Peyer's patch (tissue), 4 donors: ENCODE measurements at regions not wholly inside any gene's neighbourhood (a gene's known extent, or its start where the extent isn't known, plus 50 kb on each side); places are given as distances from the start of the nearest gene placed in this dataset.

Experiments
- DNase-seq, 3 donors: peaks; one replicate each; pipeline ENCODE4 v3.0.0-alpha.2; 2017 to 2019
- H3K27ac ChIP-seq, 4 donors: fragments of 200-600 bp; sonication (generic); one replicate each; pipeline ENCODE4 v1.5.1; 2016 to 2019
- H3K27me3 ChIP-seq, 2 donors: fragments of 200-600 bp; sonication (generic); one replicate each; pipeline ENCODE4 v1.5.1; 2019
- H3K36me3 ChIP-seq, 3 donors: fragments of 200-600 bp; sonication (generic); one replicate each; pipeline ENCODE4 v1.5.1; 2016 to 2019
- H3K4me1 ChIP-seq, 4 donors: fragments of 200-600 bp; sonication (generic); one replicate each; pipeline ENCODE4 v1.5.1; 2016 to 2019
- H3K4me3 ChIP-seq, 4 donors: fragments of 200-600 bp; sonication (generic); 1 replicate in 3 of 4; 2 replicates in 1 of 4; pipeline ENCODE4 v1.5.1; 2016 to 2019; ENCODE audit warnings: mild to moderate bottlenecking in 1 of 4
- H3K9me3 ChIP-seq, 4 donors: fragments of 200-600 bp; sonication (generic); one replicate each; pipeline ENCODE4 v1.5.1; 2016 to 2019; ENCODE audit warnings: mild to moderate bottlenecking in 1 of 4
- POLR2A ChIP-seq, 2 donors: fragments of 450-650 bp; IDR thresholded peaks; one replicate each; pipeline ENCODE4 v1.5.1; 2017; ENCODE audit warnings: antibody characterized with exemption in 2 of 2, mild to moderate bottlenecking in 2 of 2, moderate library complexity in 2 of 2
- TF ChIP-seq, protein P1 (sequence below), 6 experiments: fragments of 450-650 bp in 4 of 6; fragments of 200-600 bp in 2 of 6; sonication (generic) in 1 of 6; IDR thresholded peaks; one replicate each; pipeline ENCODE4 v1.5.1; 2017 to 2019; ENCODE audit warnings: antibody characterized with exemption in 6 of 6, mild to moderate bottlenecking in 3 of 6, moderate library complexity in 1 of 6

DNA sequence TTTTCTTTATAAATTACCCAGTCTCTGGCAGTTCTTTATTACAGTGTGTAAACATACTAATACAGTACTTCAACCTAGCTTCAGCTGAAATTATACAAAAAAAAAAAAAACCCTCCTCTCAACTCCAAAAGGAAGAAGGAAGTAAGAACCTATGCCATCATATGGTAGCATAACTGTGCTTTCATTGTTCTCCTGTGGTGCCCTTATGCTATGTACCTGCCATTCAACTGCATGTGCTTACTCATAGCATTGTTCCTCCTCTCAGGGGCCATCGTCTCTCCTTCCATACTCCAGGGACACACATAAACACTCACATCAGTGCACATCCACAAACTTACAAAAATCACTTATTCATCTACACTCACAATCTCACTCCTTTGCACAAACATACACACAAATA is 470.1 kb upstream of the HS3ST1 start:
- Histone ChIP-seq H3K27me3 (no peaks in the 10 kb centered on the region), H3K27ac (no peak overlapping the region), H3K9me3 (no peaks in the 10 kb centered on the region), H3K4me3 (no peak overlapping the region), H3K36me3 (no peaks in the 10 kb centered on the region), H3K4me1 (peaks cover 0 to 4% (median 0%) of the 10 kb centered on the region in 4 donors)
- no peak for TF ChIP-seq POLR2A (IDR thresholded peaks at IDR 0.05)
- no peak for DNase-seq

DNA sequence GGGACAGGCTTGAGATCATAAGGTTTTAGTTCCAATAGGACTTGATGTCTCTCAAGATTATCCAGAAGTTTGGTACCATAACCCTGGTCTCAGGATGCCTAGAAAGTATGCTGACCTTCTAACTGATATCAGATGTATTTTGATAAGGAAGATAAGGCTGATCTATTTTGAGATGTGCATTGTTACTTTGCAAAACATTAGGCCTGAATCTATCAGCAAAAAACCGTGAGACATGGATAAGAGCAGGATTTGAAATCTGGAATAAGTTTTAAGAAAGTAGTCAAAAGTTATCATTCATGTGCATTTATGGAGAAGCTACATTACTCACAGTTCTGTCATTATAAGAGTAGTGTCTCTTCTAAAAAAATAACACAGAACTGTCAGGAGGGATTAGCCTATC is 467.1 kb upstream of the HS3ST1 start:
- H3K27ac ChIP-seq, result no peak overlapping the region
- H3K36me3 ChIP-seq, result no peaks in the 10 kb centered on the region
- no peak overlapping the region for H3K4me3 ChIP-seq
- H3K27me3 ChIP-seq, result no peaks in the 10 kb centered on the region
- no peak for DNase-seq
- peaks cover 0 to 3% (median 0%) of the 10 kb centered on the region in 4 donors for H3K4me1 ChIP-seq
- no peaks in the 10 kb centered on the region for H3K9me3 ChIP-seq
- TF ChIP-seq, protein P1, sequence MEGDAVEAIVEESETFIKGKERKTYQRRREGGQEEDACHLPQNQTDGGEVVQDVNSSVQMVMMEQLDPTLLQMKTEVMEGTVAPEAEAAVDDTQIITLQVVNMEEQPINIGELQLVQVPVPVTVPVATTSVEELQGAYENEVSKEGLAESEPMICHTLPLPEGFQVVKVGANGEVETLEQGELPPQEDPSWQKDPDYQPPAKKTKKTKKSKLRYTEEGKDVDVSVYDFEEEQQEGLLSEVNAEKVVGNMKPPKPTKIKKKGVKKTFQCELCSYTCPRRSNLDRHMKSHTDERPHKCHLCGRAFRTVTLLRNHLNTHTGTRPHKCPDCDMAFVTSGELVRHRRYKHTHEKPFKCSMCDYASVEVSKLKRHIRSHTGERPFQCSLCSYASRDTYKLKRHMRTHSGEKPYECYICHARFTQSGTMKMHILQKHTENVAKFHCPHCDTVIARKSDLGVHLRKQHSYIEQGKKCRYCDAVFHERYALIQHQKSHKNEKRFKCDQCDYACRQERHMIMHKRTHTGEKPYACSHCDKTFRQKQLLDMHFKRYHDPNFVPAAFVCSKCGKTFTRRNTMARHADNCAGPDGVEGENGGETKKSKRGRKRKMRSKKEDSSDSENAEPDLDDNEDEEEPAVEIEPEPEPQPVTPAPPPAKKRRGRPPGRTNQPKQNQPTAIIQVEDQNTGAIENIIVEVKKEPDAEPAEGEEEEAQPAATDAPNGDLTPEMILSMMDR (IDR thresholded peaks at IDR 0.05), result no peak
- no peak for TF ChIP-seq POLR2A (IDR thresholded peaks at IDR 0.05)

DNA sequence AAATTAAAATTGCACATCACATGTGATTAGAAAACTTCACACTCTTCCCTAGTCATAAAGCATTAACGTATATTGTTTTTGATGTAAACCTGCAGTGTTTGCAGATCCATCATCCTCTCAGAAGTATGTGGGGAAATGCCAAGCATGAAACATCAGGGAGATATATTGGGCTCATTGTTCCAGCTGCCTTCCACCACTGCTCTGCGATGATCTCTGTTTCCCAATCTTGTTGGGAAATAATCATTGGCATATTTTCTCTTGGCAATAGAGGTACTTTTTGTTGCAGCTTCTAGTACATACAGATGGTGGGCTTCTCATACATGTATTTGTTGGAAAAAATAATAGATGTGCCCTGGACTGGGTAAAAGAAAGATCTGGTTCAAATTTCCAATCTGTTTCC is 466.3 kb upstream of the HS3ST1 start:
- no peak overlapping the region for H3K27ac ChIP-seq
- H3K36me3 ChIP-seq, result no peaks in the 10 kb centered on the region
- TF ChIP-seq POLR2A (IDR thresholded peaks at IDR 0.05), result no peak
- TF ChIP-seq, protein P1 (IDR thresholded peaks at IDR 0.05), result no peak
- no peaks in the 10 kb centered on the region for H3K27me3 ChIP-seq
- H3K9me3 ChIP-seq, result no peaks in the 10 kb centered on the region
- no peak overlapping the region for H3K4me3 ChIP-seq
- no peak for DNase-seq
- H3K4me1 ChIP-seq, result no peaks in the 10 kb centered on the region

DNA sequence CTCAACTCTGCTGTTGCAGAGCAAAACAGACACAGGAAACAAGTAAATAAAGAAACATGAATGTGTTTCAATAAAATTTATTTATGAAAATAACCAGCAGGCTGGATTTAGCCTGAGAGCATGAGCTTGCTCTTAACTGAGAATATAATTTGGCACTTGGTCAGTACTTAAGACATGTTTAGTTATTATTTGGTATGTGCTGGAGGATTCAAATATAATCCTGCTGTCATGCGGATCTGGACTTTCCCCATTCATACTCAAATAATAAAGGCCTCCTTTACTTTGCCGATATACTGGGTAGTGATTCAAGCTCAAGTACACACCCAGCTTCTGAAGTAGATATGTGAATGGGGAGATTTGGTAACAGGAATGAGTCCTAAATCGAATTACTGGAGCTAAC is 465.5 kb upstream of the HS3ST1 start:
- no peak for DNase-seq
- H3K36me3 ChIP-seq, result no peaks in the 10 kb centered on the region
- no peaks in the 10 kb centered on the region for H3K4me1 ChIP-seq
- no peaks in the 10 kb centered on the region for H3K9me3 ChIP-seq
- H3K4me3 ChIP-seq, result no peak overlapping the region
- H3K27me3 ChIP-seq, result no peaks in the 10 kb centered on the region
- H3K27ac ChIP-seq, result no peak overlapping the region
- TF ChIP-seq POLR2A (IDR thresholded peaks at IDR 0.05), result no peak
- TF ChIP-seq, protein P1 (IDR thresholded peaks at IDR 0.05), result no peak

DNA sequence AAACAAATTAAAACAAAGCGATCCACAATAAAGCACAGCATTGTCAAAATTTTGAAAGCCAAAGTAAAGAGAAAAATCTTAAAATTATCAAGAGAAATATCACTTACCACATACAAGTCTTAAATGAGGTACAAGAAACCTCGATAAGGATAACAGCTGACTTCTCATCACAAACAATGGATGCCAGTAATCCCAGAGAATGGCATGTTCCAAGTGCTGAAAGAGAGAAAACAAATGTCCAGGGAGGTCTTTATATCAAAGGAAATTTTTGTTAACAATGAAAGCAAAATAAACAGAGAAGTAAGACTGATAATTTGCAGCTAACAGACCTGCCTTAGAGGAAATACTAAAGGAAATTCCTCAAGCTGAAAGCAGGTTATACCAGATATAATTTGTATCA is 460.4 kb upstream of the HS3ST1 start:
- no peaks in the 10 kb centered on the region for H3K9me3 ChIP-seq

DNA sequence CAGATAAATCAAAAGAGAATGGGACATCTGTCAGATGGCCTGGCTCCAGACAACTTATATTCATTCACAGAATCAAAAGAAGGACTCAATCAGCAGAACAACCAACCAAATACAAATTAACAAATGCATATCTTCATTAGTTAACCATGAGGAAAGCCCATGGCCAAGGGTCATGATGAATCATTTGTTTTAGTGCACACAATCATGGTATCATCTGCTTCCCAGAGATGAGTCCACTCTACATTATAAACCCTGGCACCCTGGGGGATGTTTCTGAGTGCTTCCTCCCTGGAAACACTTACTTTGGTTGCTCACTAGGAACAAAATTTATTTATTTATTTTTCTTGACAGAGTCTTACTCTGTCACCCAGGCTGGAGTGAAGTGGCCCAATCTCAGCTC is 453.3 kb upstream of the HS3ST1 start:
- DNase-seq, result peak in 1 of 3 donors; percentile 57
- no peak overlapping the region for H3K27ac ChIP-seq

More for the DNA sequence above, 460.4 kb upstream of the HS3ST1 start:
- no peak overlapping the region for H3K4me3 ChIP-seq
- no peak overlapping the region for H3K27ac ChIP-seq
- no peaks in the 10 kb centered on the region for H3K4me1 ChIP-seq
- TF ChIP-seq, protein P1 (IDR thresholded peaks at IDR 0.05), result no peak
- TF ChIP-seq POLR2A (IDR thresholded peaks at IDR 0.05), result no peak
- H3K27me3 ChIP-seq, result no peaks in the 10 kb centered on the region
- DNase-seq, result no peak
- no peaks in the 10 kb centered on the region for H3K36me3 ChIP-seq

More for the DNA sequence above, 453.3 kb upstream of the HS3ST1 start:
- no peaks in the 10 kb centered on the region for H3K9me3 ChIP-seq
- H3K4me3 ChIP-seq, result no peak overlapping the region
- no peaks in the 10 kb centered on the region for H3K4me1 ChIP-seq
- no peaks in the 10 kb centered on the region for H3K36me3 ChIP-seq
- no peaks in the 10 kb centered on the region for H3K27me3 ChIP-seq
- TF ChIP-seq, protein P1 (IDR thresholded peaks at IDR 0.05), result no peak
- no peak for TF ChIP-seq POLR2A (IDR thresholded peaks at IDR 0.05)
